ENCODE measurements at regions not wholly inside any gene's neighbourhood (a gene's known extent, or its start where the extent isn't known, plus 50 kb on each side); places are given as distances from the start of the nearest gene placed in this dataset.

DNA sequence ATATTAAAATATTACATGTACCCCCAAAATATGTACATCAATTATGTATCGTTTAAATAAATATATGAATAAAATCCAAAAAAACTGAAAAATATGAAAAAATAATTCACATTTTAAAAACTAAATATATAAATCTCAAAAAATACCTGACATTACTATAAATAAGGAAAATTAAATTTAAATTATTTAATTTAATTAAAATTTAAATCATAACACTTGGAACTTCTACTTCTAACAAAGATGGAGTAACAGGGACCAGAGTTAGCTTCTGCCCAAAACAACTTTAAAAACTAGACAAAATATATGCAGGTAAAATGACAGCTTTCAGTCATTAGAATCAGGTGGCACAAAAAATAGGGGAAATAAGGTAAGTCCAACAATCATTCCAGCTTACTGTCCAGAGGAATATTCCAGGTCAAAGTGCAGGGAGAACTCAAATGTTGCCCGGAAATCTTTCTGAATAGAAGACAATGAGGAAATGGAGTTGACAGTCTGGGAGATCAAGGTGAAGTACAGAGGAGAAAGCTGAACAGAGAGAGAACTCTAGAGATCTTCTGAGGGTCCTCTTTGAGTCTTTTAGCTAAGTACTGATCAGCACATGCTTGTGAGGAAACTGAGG lies 207.7 kb upstream of the ATP11B start:
- Histone ChIP-seq H3K27ac (no peak overlapping the region), H3K27me3 (no peaks in the 10 kb centered on the region), H3K36me3 (no peaks in the 10 kb centered on the region), H3K4me1 (no peaks in the 10 kb centered on the region), H3K9me3 (no peaks in the 10 kb centered on the region), H3K4me3 (no peak overlapping the region)
- no peak for TF ChIP-seq CTCF (IDR thresholded peaks at IDR 0.05)
- intact Hi-C loops (cut with DNase I; ENCODE audit: low total_unique reads): no loop called here
- DNase-seq: no peak

DNA sequence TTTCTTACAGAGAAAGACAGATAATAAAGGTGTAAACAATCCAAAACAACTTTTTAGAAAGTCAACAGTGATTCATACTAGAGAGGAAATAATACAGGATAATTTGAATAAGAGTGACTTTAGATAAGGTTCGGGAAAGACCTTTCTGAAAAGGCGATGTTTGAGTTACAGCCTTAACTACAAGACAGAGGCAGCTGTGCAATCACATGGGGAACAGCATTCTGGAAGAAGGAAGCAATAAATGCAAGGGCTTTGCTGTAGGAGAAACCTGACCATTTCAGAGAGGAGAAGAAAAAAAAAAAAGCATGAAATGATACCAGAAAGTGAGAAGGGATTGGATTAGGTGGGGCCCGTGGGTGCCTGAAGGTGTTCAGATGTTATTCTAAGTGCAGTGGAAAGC lies 200.6 kb upstream of the ATP11B start:
- Histone ChIP-seq H3K9me3 (no peaks in the 10 kb centered on the region), H3K27me3 (no peaks in the 10 kb centered on the region), H3K36me3 (no peaks in the 10 kb centered on the region), H3K27ac (no peak overlapping the region), H3K4me3 (no peak overlapping the region), H3K4me1 (no peaks in the 10 kb centered on the region)
- intact Hi-C loops (cut with DNase I; ENCODE audit: low total_unique reads): no loop called here
- no peak for TF ChIP-seq POLR2A (IDR thresholded peaks at IDR 0.05)
- no peak for TF ChIP-seq CTCF (IDR thresholded peaks at IDR 0.05)
- no peak for DNase-seq

DNA sequence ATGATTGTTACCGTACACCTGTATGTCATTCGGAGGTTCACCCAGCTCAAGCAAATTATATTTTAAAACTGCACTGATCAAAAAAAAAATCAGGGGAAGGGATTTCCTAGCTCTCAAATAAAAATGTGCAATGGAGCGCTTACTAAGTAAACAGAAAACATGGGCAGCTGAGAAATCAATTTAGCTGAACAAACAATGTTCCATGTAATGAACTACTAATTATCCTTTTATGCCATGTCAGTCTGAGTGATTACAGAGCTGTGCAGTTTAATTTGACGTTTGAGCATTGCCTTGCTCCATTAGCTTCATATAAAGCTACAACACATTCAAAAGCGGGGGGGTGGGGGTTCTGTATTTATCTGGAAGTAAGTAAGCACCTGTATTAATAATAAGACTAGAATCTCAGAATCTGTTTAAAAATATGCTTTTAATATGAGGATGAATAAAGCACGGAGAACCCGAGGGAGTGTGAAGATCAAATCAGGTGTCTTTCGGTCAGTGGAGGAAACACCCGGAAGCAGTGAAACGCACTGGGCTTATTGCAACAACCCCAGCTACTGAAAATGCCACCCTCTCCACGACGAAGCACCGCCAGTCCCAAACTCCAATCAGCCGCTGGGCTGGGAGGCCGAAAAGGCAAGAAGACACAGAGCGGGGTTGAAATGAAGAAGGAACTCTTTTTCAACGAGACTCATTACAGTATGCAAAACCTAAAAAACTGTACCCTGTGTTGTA lies 196.5 kb upstream of the ATP11B start:
- TF ChIP-seq CTCF (IDR thresholded peaks at IDR 0.05): no peak
- no peak for DNase-seq
- Histone ChIP-seq H3K4me1 (no peaks in the 10 kb centered on the region), H3K27me3 (no peaks in the 10 kb centered on the region), H3K36me3 (no peaks in the 10 kb centered on the region), H3K9me3 (no peaks in the 10 kb centered on the region), H3K4me3 (no peak overlapping the region), H3K27ac (no peak overlapping the region)
- intact Hi-C loops (cut with DNase I; ENCODE audit: low total_unique reads): no loop called here

- TF ChIP-seq POLR2A (IDR thresholded peaks at IDR 0.05) (no peak), CTCF (IDR thresholded peaks at IDR 0.05) (no peak)
- Histone ChIP-seq H3K27ac (no peak overlapping the region), H3K4me1 (no peaks in the 10 kb centered on the region), H3K4me3 (no peak overlapping the region), H3K27me3 (no peaks in the 10 kb centered on the region), H3K9me3 (no peaks in the 10 kb centered on the region), H3K36me3 (no peaks in the 10 kb centered on the region)
- intact Hi-C loops (cut with DNase I; ENCODE audit: low total_unique reads): no loop called here
- DNase-seq: no peak
Measured at GRCh38 chr3:182597621-182598041, 195.7 kb upstream of the ATP11B start.

- no peak for DNase-seq
- no peaks in the 10 kb centered on the region for H3K36me3 ChIP-seq
- no peak overlapping the region for H3K27ac ChIP-seq
- TF ChIP-seq CTCF (IDR thresholded peaks at IDR 0.05): no peak
- no peak for TF ChIP-seq POLR2A (IDR thresholded peaks at IDR 0.05)
- no peaks in the 10 kb centered on the region for H3K9me3 ChIP-seq
- H3K27me3 ChIP-seq: no peaks in the 10 kb centered on the region
- H3K4me1 ChIP-seq: no peaks in the 10 kb centered on the region
- intact Hi-C loops (cut with DNase I; ENCODE audit: low total_unique reads): no loop called here
- H3K4me3 ChIP-seq: no peak overlapping the region
Measured at GRCh38 chr3:182601597-182601996, 191.7 kb upstream of the ATP11B start.

Data from uterus (tissue), 3 donors.